Liver (tissue), 8 donors: ENCODE measurements at regions not wholly inside any gene's neighbourhood (a gene's known extent, or its start where the extent isn't known, plus 50 kb on each side); places are given as distances from the start of the nearest gene placed in this dataset.

Experiments used
- DNase-seq: peaks from one replicate; pipeline ENCODE4 v3.0.0-alpha.2; 2017; ENCODE audit warnings: low spot score
- H3K27ac ChIP-seq, 2 donors: one replicate each; pipeline ENCODE4 v1.7.0; 2013; ENCODE audit warnings: inconsistent platforms in 2 of 2, low read length in 2 of 2, control low read depth in 1 of 2, low read depth in 1 of 2, mild to moderate bottlenecking in 1 of 2
- H3K27me3 ChIP-seq, 4 donors: one replicate each; pipeline versions ENCODE4 v1.6.1 to v1.7.0; 2013; ENCODE audit warnings: low read length in 3 of 4, inconsistent platforms in 1 of 4, mild to moderate bottlenecking in 1 of 4, moderate library complexity in 1 of 4; ENCODE audit not compliant: control insufficient read depth in 4 of 4, insufficient read depth in 4 of 4
- H3K36me3 ChIP-seq, 4 donors: one replicate each; pipeline versions ENCODE4 v1.6.1 to v1.7.0; 2013; ENCODE audit warnings: low read length in 3 of 4, mild to moderate bottlenecking in 3 of 4, low read depth in 1 of 4, moderate library complexity in 1 of 4; ENCODE audit not compliant: control insufficient read depth in 4 of 4, insufficient read depth in 3 of 4
- H3K4me1 ChIP-seq, 4 donors: one replicate each; pipeline versions ENCODE4 v1.6.1 to v1.7.0; 2013; ENCODE audit warnings: low read length in 3 of 4, mild to moderate bottlenecking in 3 of 4, moderate library complexity in 1 of 4; ENCODE audit not compliant: control insufficient read depth in 4 of 4, insufficient read depth in 4 of 4
- H3K4me3 ChIP-seq, 3 donors: one replicate each; pipeline versions ENCODE4 v1.6.1 to v1.7.0; 2013; ENCODE audit warnings: low read length in 3 of 3, control low read depth in 1 of 3, low read depth in 1 of 3, mild to moderate bottlenecking in 1 of 3
- H3K9ac ChIP-seq, 2 donors: one replicate each; pipeline ENCODE4 v1.7.0; 2013; ENCODE audit warnings: low read length in 2 of 2, mild to moderate bottlenecking in 2 of 2, moderate library complexity in 2 of 2, control low read depth in 1 of 2, low read depth in 1 of 2
- H3K9me3 ChIP-seq, 4 donors: one replicate each; pipeline versions ENCODE4 v1.6.1 to v1.7.0; 2013; ENCODE audit warnings: low read length in 3 of 4; ENCODE audit not compliant: control insufficient read depth in 4 of 4
- ATF3 ChIP-seq: IDR thresholded peaks from 2 replicates; pipeline ENCODE4 v1.6.1; 2016; ENCODE audit warnings: antibody characterized with exemption
- CTCF ChIP-seq: fragments of 150-350 bp; IDR thresholded peaks from 2 replicates; pipeline ENCODE4 v1.5.1; 2017; ENCODE audit warnings: improper control_type of control experiment, low read depth, low read length; ENCODE audit not compliant: missing input control
- FOXA1 ChIP-seq: IDR thresholded peaks from 2 replicates; pipeline ENCODE4 v1.6.1; 2016; ENCODE audit warnings: antibody characterized with exemption
- FOXA2 ChIP-seq: IDR thresholded peaks from 2 replicates; pipeline ENCODE4 v1.6.1; 2016; ENCODE audit warnings: antibody characterized with exemption
- GABPA ChIP-seq, 2 donors: IDR thresholded peaks in 1 of 2; conservative IDR thresholded peaks in 1 of 2; 2 replicates each; pipeline ENCODE4 v1.6.1; 2016; ENCODE audit warnings: antibody characterized with exemption in 2 of 2, mild to moderate bottlenecking in 1 of 2, moderate library complexity in 1 of 2
- HNF4A ChIP-seq, 2 donors: conservative IDR thresholded peaks; 2 replicates each; pipeline ENCODE4 v1.6.1; 2016; ENCODE audit warnings: antibody characterized with exemption in 2 of 2, mild to moderate bottlenecking in 2 of 2
- HNF4G ChIP-seq: IDR thresholded peaks from 2 replicates; pipeline ENCODE4 v1.6.1; 2016; ENCODE audit warnings: antibody characterized with exemption
- JUND ChIP-seq, 2 donors: IDR thresholded peaks; 2 replicates each; pipeline ENCODE4 v1.6.1; 2016; ENCODE audit warnings: antibody characterized with exemption in 2 of 2
- MAX ChIP-seq: IDR thresholded peaks from 2 replicates; pipeline ENCODE4 v1.6.1; 2016; ENCODE audit warnings: antibody characterized with exemption
- NR2F2 ChIP-seq: IDR thresholded peaks from 2 replicates; pipeline ENCODE4 v1.6.1; 2016; ENCODE audit warnings: antibody characterized with exemption
- RAD21 ChIP-seq, 2 donors: IDR thresholded peaks; 2 replicates each; pipeline ENCODE4 v1.6.1; 2016; ENCODE audit warnings: antibody characterized with exemption in 2 of 2, mild to moderate bottlenecking in 2 of 2
- REST ChIP-seq: IDR thresholded peaks from 2 replicates; pipeline ENCODE4 v1.6.1; 2016; ENCODE audit warnings: antibody characterized with exemption, mild to moderate bottlenecking
- SP1 ChIP-seq: IDR thresholded peaks from 2 replicates; pipeline ENCODE4 v1.6.1; 2018; ENCODE audit warnings: antibody characterized with exemption, mild to moderate bottlenecking
- TAF1 ChIP-seq: conservative IDR thresholded peaks from 2 replicates; pipeline ENCODE4 v1.6.1; 2016; ENCODE audit warnings: antibody characterized with exemption, mild to moderate bottlenecking
- YY1 ChIP-seq: IDR thresholded peaks from 2 replicates; pipeline ENCODE4 v1.6.1; 2016; ENCODE audit warnings: antibody characterized with exemption, mild to moderate bottlenecking
- ZBTB33 ChIP-seq: IDR thresholded peaks from 2 replicates; pipeline ENCODE4 v1.6.1; 2016; ENCODE audit warnings: antibody characterized with exemption
- WGBS: extraction: QIAGEN DNeasy Blood & Tissue Kit; methylation state at CpG from one replicate; pipeline ENCODE4 v1.1.7; 2013; 5-methylcytosine and 5-hydroxymethylcytosine counted together
- donor health status: healthy.
- donor health status: healthy.
- donor health status: healthy.
- donor health status: healthy.
- donor health status: healthy.

GRCh38 chr16:5479926-5480325 lies 382.3 kb upstream of the EEF2KMT start (continued):
- TF ChIP-seq REST (no peak), RAD21 (IDR thresholded peaks at IDR 0.05) (no peak), FOXA1 (no peak), MAX (no peak), ATF3 (no peak), GABPA (IDR thresholded peaks at IDR 0.05 in 1 of 2, conservative IDR thresholded peaks at IDR 0.05 in 1 of 2) (no peak), HNF4G (no peak), JUND (IDR thresholded peaks at IDR 0.05) (no peak), FOXA2 (no peak)

GRCh38 chr16:5478036-5478435 lies 380.4 kb upstream of the EEF2KMT start:
- Histone ChIP-seq H3K36me3 (no peaks in the 10 kb centered on the region), H3K4me3 (no peak overlapping the region), H3K27me3 (peaks cover 0 to 11% (median 2%) of the 10 kb centered on the region in 4 donors), H3K4me1 (no peaks in the 10 kb centered on the region), H3K9me3 (no peaks in the 10 kb centered on the region), H3K9ac (no peak overlapping the region), H3K27ac (no peak overlapping the region)
- no peak for DNase-seq
- WGBS = 69% methylated on average over 7 of the region's 7 CpGs
- TF ChIP-seq SP1 (no peak), ZBTB33 (no peak), JUND (IDR thresholded peaks at IDR 0.05) (no peak), REST (no peak), NR2F2 (no peak), FOXA1 (no peak), YY1 (no peak), FOXA2 (no peak), GABPA (IDR thresholded peaks at IDR 0.05 in 1 of 2, conservative IDR thresholded peaks at IDR 0.05 in 1 of 2) (no peak), TAF1 (no peak), HNF4A (conservative IDR thresholded peaks at IDR 0.05) (no peak), CTCF (no peak), RAD21 (IDR thresholded peaks at IDR 0.05) (no peak), MAX (no peak), ATF3 (no peak)
